GM12874 (cell line): ENCODE measurements at regions not wholly inside any gene's neighbourhood (a gene's known extent, or its start where the extent isn't known, plus 50 kb on each side); places are given as distances from the start of the nearest gene placed in this dataset.

ENCODE experiments used
- CTCF ChIP-seq: IDR thresholded peaks from 2 replicates; pipeline ENCODE4 v1.5.1; 2011; ENCODE audit warnings: low read depth, mild to moderate bottlenecking, control low read depth, low read length, moderate library complexity; ENCODE audit not compliant: insufficient read depth

DNA sequence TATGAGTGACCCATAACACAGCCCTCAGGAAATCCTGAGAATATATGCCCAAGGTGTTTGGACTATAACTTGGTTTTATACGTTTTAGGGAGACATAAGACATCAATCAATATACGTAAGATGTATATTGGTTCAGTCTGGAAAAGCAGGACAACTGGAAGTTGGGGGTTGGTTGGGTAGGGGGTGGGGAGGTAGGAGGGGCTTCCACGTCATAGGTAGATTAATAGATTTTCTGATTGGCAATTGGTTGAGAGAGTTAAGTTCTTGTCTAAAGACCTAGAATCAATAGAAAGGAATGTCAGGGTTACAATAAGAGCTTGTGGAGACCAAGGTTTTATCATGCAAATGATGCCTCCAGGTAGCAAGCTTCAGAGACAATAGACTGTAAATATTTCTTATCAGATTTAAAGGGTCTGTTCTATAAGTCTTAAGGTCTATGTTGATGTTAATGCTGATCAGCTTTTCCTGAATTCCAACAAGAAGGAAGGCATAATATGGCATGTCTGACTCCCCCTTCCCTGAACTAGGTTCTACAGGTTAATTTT, 2267.7 kb upstream of the ACO1 start:
- TF ChIP-seq CTCF = no peak

DNA sequence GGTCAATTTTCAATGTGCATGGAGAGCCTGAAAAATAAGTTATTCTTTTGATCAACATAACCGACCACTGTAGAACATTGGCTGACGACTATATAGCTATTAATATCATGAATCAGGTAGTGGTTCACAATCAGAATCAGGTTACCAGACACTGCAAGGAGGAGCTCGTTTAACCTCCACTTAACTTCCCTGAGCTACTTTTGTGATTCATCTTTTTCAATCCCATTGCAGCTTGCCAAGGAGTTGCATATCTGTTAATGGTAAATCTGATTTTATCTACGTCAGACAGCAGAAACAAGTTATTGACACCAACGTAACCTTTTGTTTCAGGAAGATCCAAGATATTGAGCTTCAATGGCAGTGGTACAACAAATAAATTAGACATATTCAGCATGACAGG, 2263.8 kb upstream of the ACO1 start:
- no peak for TF ChIP-seq CTCF

DNA sequence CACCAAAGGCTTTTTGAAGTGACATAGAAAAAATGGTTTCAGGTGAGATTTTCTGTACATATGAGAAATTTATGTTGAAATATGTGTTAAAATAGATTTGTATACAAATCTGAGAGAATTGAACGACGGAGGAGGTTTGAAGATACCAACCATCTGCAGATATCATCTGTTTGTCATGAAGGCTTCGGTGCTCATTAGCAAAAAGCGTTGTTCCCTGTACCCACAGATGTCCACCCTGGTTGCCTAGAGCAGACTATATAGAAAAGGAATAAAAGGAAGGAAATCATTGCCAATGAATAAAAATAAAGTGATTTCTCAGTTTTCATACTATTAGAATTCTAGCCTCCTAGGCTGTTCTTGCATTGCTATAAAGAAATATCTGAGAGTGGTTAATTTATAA, 2262.8 kb upstream of the ACO1 start:
- no peak for TF ChIP-seq CTCF

DNA sequence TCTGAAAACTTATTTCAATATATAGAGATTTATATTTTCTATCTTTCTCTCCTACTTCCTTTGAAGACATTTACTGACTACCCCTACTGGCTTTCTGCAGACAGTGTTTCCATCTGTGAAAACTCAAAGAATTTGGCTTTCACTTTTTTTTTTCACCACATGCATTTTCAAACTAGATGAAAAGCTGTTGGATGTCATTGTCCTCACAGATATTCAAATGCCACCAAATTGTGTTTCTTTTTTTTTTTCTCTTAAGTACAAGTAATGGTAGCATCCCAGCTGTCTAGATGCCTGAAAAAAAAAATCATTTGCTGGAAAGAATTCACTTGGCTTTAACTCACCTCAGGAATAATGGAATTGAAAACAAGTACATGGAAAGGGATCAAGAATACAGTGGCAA, 2258.6 kb upstream of the ACO1 start:
- TF ChIP-seq CTCF = no peak

DNA sequence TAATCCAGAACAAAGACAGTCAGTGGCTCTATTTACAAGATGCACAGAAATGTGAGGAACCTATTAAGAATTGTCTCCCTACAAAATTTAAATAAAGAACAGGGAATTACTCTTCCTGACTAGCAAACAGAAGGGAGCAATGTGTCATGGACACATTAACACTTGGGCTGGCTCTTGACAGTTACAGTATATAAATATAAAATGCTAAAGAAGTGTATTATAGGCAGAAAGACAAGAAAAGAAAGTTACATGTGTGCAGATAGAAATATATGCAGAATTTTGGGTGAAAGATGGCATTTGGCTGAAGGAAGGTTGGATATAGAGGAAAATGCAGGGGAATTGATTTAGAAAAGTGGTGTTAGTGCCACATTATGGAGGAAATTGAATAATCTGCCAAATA, 2257.1 kb upstream of the ACO1 start:
- TF ChIP-seq CTCF = no peak

DNA sequence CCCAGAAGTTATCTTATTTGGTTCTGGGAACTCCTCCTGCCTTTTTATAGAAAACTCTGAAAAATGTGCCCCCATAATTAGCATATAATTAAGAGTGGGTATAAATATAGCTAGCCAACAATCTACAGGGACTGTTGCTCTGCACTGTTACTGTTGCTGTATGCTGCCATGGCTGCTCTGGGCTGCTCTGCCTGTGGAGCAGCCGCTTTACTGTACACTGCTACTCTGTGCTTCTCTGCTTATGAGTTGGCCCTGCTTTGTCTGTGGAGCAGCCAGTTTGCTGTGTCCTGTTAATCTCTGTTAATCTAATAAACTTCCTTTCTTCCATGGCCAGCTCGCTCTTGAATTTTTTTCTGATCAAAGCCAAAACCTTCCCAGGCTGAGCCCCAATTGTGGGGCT, 2244.0 kb upstream of the ACO1 start:
- TF ChIP-seq CTCF = no peak

- no peak for TF ChIP-seq CTCF
Observed at GRCh38 chr9:30160570-30160969, 2223.9 kb upstream of the ACO1 start.

DNA sequence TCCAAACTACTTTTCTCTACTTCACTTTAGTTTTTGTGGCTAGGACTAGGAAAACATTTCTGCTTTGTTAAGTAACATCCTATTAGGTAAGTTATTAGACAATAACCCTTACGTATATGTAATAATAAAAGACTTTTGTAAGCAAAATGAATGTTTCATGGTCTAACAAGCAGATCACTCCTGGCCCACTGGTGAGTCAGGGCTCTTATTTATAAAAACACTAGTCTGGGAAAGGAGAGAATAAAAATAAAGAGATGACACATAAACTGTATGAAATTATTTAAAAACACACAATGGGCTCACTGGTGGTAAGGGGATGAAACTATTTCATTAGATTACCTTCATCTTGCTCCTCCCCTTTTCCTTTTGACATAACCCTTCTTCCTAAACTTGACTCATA, 2212.2 kb upstream of the ACO1 start:
- no peak for TF ChIP-seq CTCF
